ENCODE measurements at regions not wholly inside any gene's neighbourhood (a gene's known extent, or its start where the extent isn't known, plus 50 kb on each side); places are given as distances from the start of the nearest gene placed in this dataset.

DNA sequence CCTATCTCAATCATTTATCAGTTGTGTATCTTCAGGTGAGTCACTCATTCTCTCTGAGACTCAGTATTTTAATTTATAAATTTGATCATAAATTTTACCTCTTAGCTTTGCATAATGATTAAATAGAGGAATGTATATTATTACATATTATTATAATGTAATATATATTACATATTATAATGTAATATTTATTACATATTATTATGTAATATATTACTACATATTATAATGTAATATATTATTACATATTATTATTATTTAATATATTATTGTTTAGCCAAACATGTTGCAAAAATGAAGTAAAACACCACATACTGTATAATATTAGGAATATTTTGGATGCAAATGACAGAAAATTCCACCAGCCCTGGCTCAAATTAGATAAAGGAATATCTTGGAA, 104.7 kb upstream of the NFIA start:
- Mint-ChIP-seq H3K27me3 (ENCODE audit: unreplicated experiment) (no peaks in the 10 kb centered on the region), H3K4me3 (ENCODE audit: unreplicated experiment) (no peak overlapping the region), H3K36me3 (ENCODE audit: low read depth, unreplicated experiment) (no peaks in the 10 kb centered on the region), H3K9me3 (ENCODE audit: unreplicated experiment) (no peaks in the 10 kb centered on the region), H3K27ac (ENCODE audit: unreplicated experiment) (no peak overlapping the region), H3K4me1 (ENCODE audit: unreplicated experiment) (no peaks in the 10 kb centered on the region)
- no peak for DNase-seq (ENCODE audit: low spot score)
- TF ChIP-seq, protein P1, sequence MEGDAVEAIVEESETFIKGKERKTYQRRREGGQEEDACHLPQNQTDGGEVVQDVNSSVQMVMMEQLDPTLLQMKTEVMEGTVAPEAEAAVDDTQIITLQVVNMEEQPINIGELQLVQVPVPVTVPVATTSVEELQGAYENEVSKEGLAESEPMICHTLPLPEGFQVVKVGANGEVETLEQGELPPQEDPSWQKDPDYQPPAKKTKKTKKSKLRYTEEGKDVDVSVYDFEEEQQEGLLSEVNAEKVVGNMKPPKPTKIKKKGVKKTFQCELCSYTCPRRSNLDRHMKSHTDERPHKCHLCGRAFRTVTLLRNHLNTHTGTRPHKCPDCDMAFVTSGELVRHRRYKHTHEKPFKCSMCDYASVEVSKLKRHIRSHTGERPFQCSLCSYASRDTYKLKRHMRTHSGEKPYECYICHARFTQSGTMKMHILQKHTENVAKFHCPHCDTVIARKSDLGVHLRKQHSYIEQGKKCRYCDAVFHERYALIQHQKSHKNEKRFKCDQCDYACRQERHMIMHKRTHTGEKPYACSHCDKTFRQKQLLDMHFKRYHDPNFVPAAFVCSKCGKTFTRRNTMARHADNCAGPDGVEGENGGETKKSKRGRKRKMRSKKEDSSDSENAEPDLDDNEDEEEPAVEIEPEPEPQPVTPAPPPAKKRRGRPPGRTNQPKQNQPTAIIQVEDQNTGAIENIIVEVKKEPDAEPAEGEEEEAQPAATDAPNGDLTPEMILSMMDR (IDR thresholded peaks at IDR 0.05; ENCODE audit: unreplicated experiment) = no peak

DNA sequence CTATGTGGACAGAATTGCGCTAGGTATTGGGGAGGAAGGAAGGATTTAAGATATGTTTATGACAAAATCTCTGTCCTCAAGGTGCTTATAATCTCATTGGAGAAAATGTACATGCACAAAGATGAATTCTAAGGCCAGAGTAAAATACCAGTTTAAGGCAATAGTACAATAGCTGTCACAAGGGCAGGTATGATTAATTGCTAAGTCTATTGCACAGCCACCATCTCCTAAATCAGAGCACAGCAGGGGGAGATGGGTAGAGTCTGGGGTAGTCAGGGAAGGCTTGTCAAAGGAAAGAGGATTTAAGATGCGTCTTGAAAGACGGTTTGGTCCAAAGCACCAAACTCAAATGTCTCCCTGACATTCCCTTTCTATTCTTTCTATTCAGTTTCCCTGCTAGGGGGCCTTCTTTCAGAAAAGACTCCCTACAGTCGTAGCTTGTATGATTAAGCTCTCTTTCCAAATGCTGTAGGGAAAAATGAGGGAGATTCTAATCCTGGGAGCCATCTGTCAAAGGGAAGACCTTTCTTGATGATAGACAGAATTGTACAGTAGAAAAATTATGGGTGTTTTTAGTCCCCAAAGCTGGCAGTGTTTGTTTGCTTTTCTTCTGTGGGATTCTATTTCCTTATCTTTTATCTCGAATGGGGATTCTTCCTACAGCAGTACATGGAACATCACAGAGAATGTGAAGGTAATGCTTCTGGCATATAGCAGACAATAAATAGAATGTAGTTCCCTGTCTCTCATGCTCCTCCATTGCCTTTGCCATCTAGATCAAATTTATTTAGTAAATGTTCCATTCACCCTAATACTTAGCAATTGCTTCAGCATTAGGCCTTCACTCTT, 107.6 kb upstream of the NFIA start:
- H3K27ac Mint-ChIP-seq (ENCODE audit: unreplicated experiment) = no peak overlapping the region
- no peaks in the 10 kb centered on the region for H3K36me3 Mint-ChIP-seq (ENCODE audit: low read depth, unreplicated experiment)
- no peak overlapping the region for H3K4me3 Mint-ChIP-seq (ENCODE audit: unreplicated experiment)
- no peak for DNase-seq (ENCODE audit: low spot score)
- H3K4me1 Mint-ChIP-seq (ENCODE audit: unreplicated experiment) = no peaks in the 10 kb centered on the region
- H3K9me3 Mint-ChIP-seq (ENCODE audit: unreplicated experiment) = no peaks in the 10 kb centered on the region
- TF ChIP-seq, protein P1 (IDR thresholded peaks at IDR 0.05; ENCODE audit: unreplicated experiment) = no peak
- H3K27me3 Mint-ChIP-seq (ENCODE audit: unreplicated experiment) = no peaks in the 10 kb centered on the region

DNA sequence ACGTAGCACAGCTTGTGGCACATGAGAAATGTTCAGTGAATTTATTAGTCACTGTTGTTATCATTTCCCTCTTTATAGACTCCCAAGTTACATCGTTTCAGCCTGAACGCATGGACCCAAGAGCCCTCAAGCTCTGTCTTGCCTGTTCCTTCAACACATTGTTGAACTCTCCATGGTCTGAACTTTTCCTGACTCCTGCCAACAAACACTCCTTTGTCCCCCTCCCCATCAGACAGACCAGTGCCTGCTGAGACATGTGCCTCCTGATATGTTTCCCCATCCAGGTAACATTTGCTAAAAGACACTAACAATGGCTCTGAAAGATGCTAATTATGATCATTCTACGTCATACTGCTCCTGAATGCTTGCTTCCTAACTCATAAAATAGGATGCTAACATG, 108.7 kb upstream of the NFIA start:
- DNase-seq (ENCODE audit: low spot score) = no peak
- H3K9me3 Mint-ChIP-seq (ENCODE audit: unreplicated experiment) = no peaks in the 10 kb centered on the region
- H3K36me3 Mint-ChIP-seq (ENCODE audit: low read depth, unreplicated experiment) = no peaks in the 10 kb centered on the region
- TF ChIP-seq, protein P1 (IDR thresholded peaks at IDR 0.05; ENCODE audit: unreplicated experiment) = no peak
- no peak overlapping the region for H3K27ac Mint-ChIP-seq (ENCODE audit: unreplicated experiment)
- no peaks in the 10 kb centered on the region for H3K4me1 Mint-ChIP-seq (ENCODE audit: unreplicated experiment)
- no peaks in the 10 kb centered on the region for H3K27me3 Mint-ChIP-seq (ENCODE audit: unreplicated experiment)
- H3K4me3 Mint-ChIP-seq (ENCODE audit: unreplicated experiment) = no peak overlapping the region

DNA sequence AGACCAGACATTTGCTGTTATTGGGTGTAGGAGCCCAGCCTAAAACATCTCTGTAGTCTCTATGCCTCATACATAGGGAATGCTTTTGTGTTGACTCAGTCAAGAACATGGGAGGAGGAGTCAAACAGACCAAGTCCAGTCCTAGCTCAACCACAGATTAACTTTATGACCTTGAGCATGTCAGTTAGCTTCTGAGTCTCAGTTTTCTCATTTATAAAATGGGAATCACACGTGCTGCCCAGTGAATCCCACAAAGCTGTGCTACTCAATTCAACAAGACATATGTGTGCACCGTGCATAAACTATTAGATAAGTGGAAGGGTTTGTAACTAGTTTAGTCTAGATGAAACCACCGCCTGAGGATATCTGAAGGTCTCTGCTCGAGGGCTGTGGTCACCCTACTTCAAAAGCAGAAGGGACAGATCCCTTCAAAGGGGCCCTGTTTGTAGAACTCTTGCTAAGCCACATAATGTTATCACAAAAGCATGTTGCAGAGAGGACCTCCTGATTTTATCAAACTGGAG, 109.5 kb upstream of the NFIA start:
- Mint-ChIP-seq H3K4me3 (ENCODE audit: unreplicated experiment) (no peak overlapping the region), H3K27me3 (ENCODE audit: unreplicated experiment) (no peaks in the 10 kb centered on the region), H3K9me3 (ENCODE audit: unreplicated experiment) (no peaks in the 10 kb centered on the region), H3K27ac (ENCODE audit: unreplicated experiment) (no peak overlapping the region), H3K36me3 (ENCODE audit: low read depth, unreplicated experiment) (no peaks in the 10 kb centered on the region), H3K4me1 (ENCODE audit: unreplicated experiment) (no peaks in the 10 kb centered on the region)
- DNase-seq (ENCODE audit: low spot score) = no peak
- TF ChIP-seq, protein P1 (IDR thresholded peaks at IDR 0.05; ENCODE audit: unreplicated experiment) = no peak

- H3K27ac Mint-ChIP-seq (ENCODE audit: unreplicated experiment) = no peak overlapping the region
Measured at GRCh38 chr1:60971330-60971729, 111.0 kb upstream of the NFIA start.

More at GRCh38 chr1:60971330-60971729, 111.0 kb upstream of the NFIA start:
- no peaks in the 10 kb centered on the region for H3K27me3 Mint-ChIP-seq (ENCODE audit: unreplicated experiment)
- H3K4me3 Mint-ChIP-seq (ENCODE audit: unreplicated experiment) = no peak overlapping the region
- TF ChIP-seq, protein P1 (IDR thresholded peaks at IDR 0.05; ENCODE audit: unreplicated experiment) = no peak
- H3K36me3 Mint-ChIP-seq (ENCODE audit: low read depth, unreplicated experiment) = peaks cover 8% of the 10 kb centered on the region
- peaks cover 8% of the 10 kb centered on the region for H3K9me3 Mint-ChIP-seq (ENCODE audit: unreplicated experiment)
- no peak for DNase-seq (ENCODE audit: low spot score)
- no peaks in the 10 kb centered on the region for H3K4me1 Mint-ChIP-seq (ENCODE audit: unreplicated experiment)

Data from endothelial cell (in vitro differentiated cells).